D721Med (cell line): ENCODE measurements at regions not wholly inside any gene's neighbourhood (a gene's known extent, or its start where the extent isn't known, plus 50 kb on each side); places are given as distances from the start of the nearest gene placed in this dataset.
"Not testable (repeated sequence)": the region's sequence is repeated elsewhere in the genome, so short reads cannot be mapped to it uniquely, and the experiment has no call there.

Experiments
- DNase-seq: peaks from one replicate; pipeline ENCODE4 v3.0.0; 2011; ENCODE audit warnings: low spot score; ENCODE audit not compliant: insufficient read length
- FAIRE-seq: peaks from 2 replicates; lab custom pipeline; 2011; peaks lifted over from hg19 to GRCh38; lab: Jason Lieb, UNC
- TF ChIP-seq, protein P1 (sequence below): IDR thresholded peaks from 2 replicates; pipeline ENCODE4 v1.5.1; 2012; ENCODE audit warnings: mild to moderate bottlenecking, control low read depth; ENCODE audit not compliant: insufficient read depth; ENCODE audit errors: missing control alignments

DNA sequence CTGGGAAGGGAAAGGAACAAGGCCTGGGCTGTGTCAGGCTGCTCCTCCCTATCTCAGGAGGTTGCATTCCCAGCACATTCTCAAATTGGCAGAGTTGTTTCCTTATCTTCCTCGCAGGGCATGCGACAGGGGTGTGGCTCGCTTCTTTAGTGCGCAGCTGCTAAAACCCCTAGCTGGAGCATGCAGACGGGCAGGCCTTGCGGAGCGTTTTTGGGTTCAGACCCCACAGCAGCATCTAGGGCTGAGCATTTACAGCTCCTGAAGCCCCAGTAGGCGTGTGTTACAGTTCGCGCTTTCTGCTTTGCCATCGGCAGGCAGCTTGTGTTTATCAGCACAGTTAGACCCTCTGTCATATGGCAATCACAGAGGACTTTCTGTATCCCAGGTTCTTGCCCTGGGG lies 392.4 kb downstream of the TECRL start:
- no peak for DNase-seq
- TF ChIP-seq, protein P1, sequence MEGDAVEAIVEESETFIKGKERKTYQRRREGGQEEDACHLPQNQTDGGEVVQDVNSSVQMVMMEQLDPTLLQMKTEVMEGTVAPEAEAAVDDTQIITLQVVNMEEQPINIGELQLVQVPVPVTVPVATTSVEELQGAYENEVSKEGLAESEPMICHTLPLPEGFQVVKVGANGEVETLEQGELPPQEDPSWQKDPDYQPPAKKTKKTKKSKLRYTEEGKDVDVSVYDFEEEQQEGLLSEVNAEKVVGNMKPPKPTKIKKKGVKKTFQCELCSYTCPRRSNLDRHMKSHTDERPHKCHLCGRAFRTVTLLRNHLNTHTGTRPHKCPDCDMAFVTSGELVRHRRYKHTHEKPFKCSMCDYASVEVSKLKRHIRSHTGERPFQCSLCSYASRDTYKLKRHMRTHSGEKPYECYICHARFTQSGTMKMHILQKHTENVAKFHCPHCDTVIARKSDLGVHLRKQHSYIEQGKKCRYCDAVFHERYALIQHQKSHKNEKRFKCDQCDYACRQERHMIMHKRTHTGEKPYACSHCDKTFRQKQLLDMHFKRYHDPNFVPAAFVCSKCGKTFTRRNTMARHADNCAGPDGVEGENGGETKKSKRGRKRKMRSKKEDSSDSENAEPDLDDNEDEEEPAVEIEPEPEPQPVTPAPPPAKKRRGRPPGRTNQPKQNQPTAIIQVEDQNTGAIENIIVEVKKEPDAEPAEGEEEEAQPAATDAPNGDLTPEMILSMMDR = no peak
- no peak for FAIRE-seq

DNA sequence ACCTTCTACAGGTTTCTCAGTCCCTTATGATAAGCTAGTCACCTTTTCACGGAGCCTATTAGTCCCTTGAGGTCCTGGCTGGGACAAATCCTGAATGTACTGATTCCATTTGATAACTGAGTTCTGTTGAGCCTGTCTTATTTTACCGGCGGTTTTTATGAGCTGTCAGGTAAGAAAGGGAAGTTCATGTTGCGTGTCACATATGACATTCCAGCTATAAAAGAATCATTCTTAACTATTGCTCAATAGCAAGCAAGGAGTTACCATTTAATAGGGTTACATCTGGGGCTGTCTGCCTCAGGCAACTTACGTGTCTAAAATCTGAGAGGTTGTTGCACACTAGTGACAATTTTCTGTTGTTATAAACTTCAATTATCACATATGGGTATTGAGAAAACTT lies 394.6 kb downstream of the TECRL start:
- no peak for DNase-seq
- no peak for FAIRE-seq
- TF ChIP-seq, protein P1 = no peak

DNA sequence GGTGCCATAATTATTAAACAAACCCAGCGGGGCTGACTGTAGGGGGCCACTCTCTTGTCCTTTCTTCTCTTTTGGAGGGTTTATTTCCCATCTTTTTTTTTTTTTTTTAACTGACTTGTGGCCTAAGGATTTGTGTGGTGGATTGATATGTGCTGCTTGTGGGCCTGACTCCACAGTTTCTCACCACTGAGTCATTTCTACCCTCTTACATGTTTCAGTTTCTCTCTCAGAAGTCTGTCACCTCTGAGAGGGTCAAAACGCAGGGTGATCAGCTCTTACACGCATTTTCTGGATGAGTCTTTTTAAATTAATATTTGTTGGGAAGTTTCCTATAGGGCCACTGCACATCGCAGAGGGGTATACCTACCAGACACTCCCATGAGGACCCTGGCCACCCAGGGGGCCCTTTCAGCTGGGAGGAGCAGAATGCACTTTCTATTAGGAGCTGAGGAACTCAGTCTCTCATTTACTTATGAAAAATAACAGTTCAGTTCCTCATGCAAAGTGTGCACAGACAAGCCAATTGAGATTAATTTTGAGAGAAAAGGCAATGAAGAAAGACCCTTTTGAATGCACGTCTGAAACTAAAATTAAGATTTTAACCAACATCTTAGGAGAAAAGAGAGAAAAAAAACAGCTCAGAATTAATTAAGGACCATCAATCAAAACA lies 407.9 kb downstream of the TECRL start:
- TF ChIP-seq, protein P1 = no peak
- FAIRE-seq (no peak), DNase-seq (no peak)

DNA sequence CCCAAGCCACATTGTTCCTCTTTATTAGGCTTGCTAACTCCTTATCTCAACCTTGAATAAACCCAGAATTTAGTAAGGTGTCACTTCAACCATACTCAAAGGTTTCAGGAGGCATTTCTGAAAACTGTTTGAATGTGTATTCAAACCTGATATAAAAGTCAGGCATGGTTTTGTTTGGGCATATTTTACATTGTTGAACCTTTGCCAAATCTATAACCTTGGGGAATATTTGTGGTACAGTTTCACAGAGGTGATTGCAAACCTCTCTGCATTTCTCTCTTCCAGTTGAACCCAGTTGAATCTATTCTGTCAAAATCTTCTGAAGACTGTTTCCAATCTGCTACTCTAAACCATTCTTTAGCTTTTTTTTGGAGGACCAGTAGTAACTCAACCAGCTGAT lies 409.0 kb downstream of the TECRL start:
- DNase-seq (no peak), FAIRE-seq (no peak)
- TF ChIP-seq, protein P1 = no peak

DNA sequence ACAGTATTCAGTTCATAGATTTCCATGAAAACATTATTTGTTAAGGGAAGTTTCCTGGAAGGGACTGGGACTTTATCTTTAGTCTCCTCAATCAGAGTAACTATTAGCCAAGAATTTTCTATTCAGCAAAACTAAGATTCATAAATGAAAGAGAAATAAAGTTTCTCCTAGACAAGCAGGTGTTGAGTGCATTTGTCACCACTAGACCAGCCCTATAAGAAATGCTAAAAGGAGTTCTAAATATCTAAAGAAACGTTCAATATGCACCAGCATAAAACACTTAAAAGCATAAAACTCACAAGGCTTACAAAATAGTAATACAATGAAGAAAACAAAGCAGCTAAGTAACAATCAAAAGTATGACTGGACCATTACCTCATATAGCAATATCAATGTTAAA lies 423.0 kb downstream of the TECRL start:
- TF ChIP-seq, protein P1 = no peak
- no peak for FAIRE-seq
- no peak for DNase-seq

DNA sequence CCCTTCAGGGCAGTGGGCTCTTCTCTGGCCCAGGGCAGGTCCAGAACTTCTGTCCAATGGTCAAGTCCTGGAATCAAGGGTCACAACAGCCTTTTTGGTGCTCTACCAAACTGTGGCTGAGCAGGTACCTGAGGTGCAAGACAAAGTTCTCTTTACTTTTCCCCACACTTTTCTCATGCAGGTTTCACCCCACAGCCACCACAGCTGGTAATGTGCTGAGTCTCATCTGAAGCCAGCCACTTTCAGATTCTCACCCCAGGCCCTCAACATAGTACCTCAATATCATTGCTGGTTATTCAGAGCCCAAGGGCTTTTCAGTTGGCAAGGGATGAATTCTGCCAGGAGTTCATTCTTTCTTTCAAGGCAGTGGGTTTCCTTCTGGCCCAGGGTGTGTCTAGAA lies 426.0 kb downstream of the TECRL start:
- FAIRE-seq (no peak), DNase-seq (no peak)
- TF ChIP-seq, protein P1 = no peak

DNA sequence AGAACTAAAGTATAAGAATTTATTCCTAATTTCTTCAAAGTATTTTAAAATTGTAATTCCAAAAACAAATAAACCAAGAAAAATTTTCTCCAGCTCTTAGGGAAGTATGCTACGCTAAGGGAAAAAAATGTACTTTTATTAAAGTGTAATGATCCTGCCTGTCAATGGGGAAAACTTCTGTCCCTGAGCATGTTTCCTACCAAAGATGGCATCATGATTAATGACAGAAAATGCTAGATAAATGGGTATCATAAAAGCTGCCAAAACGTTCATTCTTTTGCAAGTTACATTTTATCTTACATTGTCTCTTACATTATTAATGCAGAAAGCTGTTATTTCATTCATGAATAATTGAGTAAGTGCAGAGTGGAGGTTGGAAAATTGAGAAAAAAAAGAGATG lies 443.4 kb downstream of the TECRL start:
- TF ChIP-seq, protein P1 = no peak
- DNase-seq (no peak), FAIRE-seq (peak; percentile 68)

DNA sequence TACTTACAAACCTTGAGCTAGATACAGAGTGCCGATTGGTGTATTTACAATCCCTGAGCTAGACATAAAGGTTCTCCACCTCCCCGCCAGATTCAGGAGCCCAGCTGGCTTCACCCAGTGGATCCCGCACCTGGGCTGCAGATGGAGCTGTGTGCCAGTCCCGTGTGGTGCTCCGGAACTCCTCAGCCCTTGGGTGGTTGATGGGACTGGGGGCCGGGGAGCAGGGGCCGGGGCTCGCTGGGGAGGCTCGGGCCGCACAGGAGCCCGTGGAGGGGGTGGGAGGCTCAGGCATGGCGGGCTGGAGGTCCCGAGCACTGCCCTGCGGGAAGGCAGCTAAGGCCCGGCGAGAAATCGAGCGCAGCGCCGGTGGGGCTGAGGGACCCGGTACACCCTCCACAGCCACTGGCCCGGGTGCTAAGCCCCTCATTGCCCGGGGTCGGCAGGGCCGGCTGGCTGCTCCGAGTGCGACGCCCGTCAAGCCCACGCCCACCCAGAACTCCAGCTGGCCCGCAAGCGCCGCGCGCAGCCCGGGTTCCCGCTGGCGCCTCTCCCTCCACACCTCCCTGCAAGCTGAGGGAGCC lies 466.5 kb downstream of the TECRL start:
- DNase-seq, FAIRE-seq: not testable (repeated sequence)
